ENCODE measurements at regions not wholly inside any gene's neighbourhood (a gene's known extent, or its start where the extent isn't known, plus 50 kb on each side); places are given as distances from the start of the nearest gene placed in this dataset.

- TF ChIP-seq CTCF (conservative IDR thresholded peaks at IDR 0.05; ENCODE audit: low read length): no peak
- TF ChIP-seq EZH2phosphoT487 (IDR thresholded peaks at IDR 0.05; ENCODE audit: borderline replicate concordance): no peak
Observed at GRCh38 chr5:142447887-142448286, 123.1 kb upstream of the SPRY4 start.

Data from Loucy (cell line).